Glutamatergic neuron (in vitro differentiated cells): ENCODE measurements at regions not wholly inside any gene's neighbourhood (a gene's known extent, or its start where the extent isn't known, plus 50 kb on each side); places are given as distances from the start of the nearest gene placed in this dataset.
A peak's percentile ranks its signal among the peaks of the same experiment; 100 is the strongest.

Experiments
- DNase-seq: peaks from one replicate; pipeline ENCODE4 v3.0.0; 2022
- H3K27ac Mint-ChIP-seq: one replicate; pipeline ENCODE4 v1.8.0; 2020; ENCODE audit warnings: mild to moderate bottlenecking, mixed read lengths, inconsistent platforms; ENCODE audit not compliant: unreplicated experiment
- H3K27me3 Mint-ChIP-seq: one replicate; pipeline ENCODE4 v1.8.0; 2020; ENCODE audit warnings: mild to moderate bottlenecking, moderate library complexity, mixed read lengths, inconsistent platforms; ENCODE audit not compliant: unreplicated experiment
- H3K36me3 Mint-ChIP-seq: one replicate; pipeline ENCODE4 v1.8.0; 2020; ENCODE audit warnings: mild to moderate bottlenecking, mixed read lengths, inconsistent platforms; ENCODE audit not compliant: unreplicated experiment
- H3K4me1 Mint-ChIP-seq: one replicate; pipeline ENCODE4 v1.8.0; 2020; ENCODE audit warnings: mild to moderate bottlenecking, low read depth, mixed read lengths, inconsistent platforms; ENCODE audit not compliant: unreplicated experiment
- H3K4me3 Mint-ChIP-seq: one replicate; pipeline ENCODE4 v1.8.0; 2020; ENCODE audit warnings: mild to moderate bottlenecking, mixed read lengths, inconsistent platforms; ENCODE audit not compliant: unreplicated experiment
- H3K9me3 Mint-ChIP-seq: one replicate; pipeline ENCODE4 v1.8.0; 2020; ENCODE audit warnings: mild to moderate bottlenecking, moderate library complexity, mixed read lengths, inconsistent platforms; ENCODE audit not compliant: unreplicated experiment
- CTCF ChIP-seq: fragments of 200-600 bp; sonication (generic); IDR thresholded peaks from one replicate; pipeline ENCODE4 v1.5.0; 2021; ENCODE audit not compliant: partially characterized antibody, unreplicated experiment

DNA sequence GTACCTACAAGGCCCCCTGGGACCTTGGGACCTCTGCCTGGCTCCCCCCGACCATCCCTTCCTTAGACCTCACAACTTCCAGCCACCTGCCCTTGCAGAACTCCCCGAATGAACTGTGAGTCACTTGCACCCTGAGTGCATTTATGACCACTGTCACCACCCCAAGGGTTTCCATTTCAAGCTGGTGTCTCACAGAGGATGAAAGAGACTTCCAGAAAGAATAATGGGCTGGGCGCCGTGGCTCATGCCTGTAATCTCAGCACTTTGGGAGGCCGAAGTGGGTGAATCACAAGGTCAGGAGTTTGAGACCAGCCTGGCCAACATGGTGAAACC lies 124.5 kb upstream of the CIBAR2 start:
- Mint-ChIP-seq H3K27ac (no peak overlapping the region), H3K4me1 (peaks cover 23% of the 10 kb centered on the region), H3K4me3 (no peak overlapping the region), H3K27me3 (peaks cover 18% of the 10 kb centered on the region), H3K9me3 (peaks cover 8% of the 10 kb centered on the region), H3K36me3 (no peaks in the 10 kb centered on the region)
- DNase-seq, result no peak
- TF ChIP-seq CTCF, result no peak

GRCh38 chr16:85237817-85238216 lies 125.5 kb upstream of the CIBAR2 start:
- peaks cover 13% of the 10 kb centered on the region for H3K27me3 Mint-ChIP-seq
- no peaks in the 10 kb centered on the region for H3K36me3 Mint-ChIP-seq
- peaks cover 20% of the 10 kb centered on the region for H3K4me1 Mint-ChIP-seq
- H3K27ac Mint-ChIP-seq, result peak overlapping the region; percentile 43
- no peak for DNase-seq
- no peak overlapping the region for H3K4me3 Mint-ChIP-seq
- peaks cover 5% of the 10 kb centered on the region for H3K9me3 Mint-ChIP-seq
- TF ChIP-seq CTCF, result no peak

GRCh38 chr16:85238233-85238647 lies 126.0 kb upstream of the CIBAR2 start:
- Mint-ChIP-seq H3K4me3 (no peak overlapping the region), H3K27me3 (peaks cover 13% of the 10 kb centered on the region), H3K36me3 (no peaks in the 10 kb centered on the region), H3K4me1 (peaks cover 17% of the 10 kb centered on the region), H3K27ac (no peak overlapping the region), H3K9me3 (peaks cover 5% of the 10 kb centered on the region)
- no peak for TF ChIP-seq CTCF
- peak; percentile 64 for DNase-seq

DNA sequence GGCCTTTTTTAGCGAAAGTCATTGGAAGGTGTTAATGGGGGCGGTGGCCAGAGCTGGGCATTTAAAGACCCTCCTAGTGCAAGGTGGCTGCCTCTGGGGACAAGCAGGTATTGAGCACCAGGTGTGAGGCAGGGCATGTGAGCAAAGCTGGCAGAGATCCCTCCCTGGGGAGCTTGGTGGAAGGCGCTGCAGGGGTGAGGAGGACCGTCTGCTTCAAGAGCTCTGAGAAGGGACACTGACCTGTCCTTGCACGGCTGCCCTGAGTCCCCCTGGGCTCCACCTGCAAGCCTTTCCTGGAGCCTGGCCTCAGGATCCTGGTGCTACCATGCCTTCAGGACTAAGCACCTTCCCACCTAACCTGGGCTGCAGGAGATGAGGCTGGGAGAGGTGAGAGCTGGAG lies 127.0 kb upstream of the CIBAR2 start:
- Mint-ChIP-seq H3K4me3 (no peak overlapping the region), H3K9me3 (peaks cover 5% of the 10 kb centered on the region), H3K27me3 (peaks cover 12% of the 10 kb centered on the region), H3K36me3 (no peaks in the 10 kb centered on the region), H3K4me1 (peaks cover 12% of the 10 kb centered on the region), H3K27ac (no peak overlapping the region)
- DNase-seq, result no peak
- TF ChIP-seq CTCF, result no peak

GRCh38 chr16:85239871-85240270 lies 127.6 kb upstream of the CIBAR2 start:
- Mint-ChIP-seq H3K9me3 (peaks cover 5% of the 10 kb centered on the region), H3K27ac (peak overlapping the region; percentile 62), H3K27me3 (peaks cover 10% of the 10 kb centered on the region), H3K36me3 (no peaks in the 10 kb centered on the region), H3K4me1 (peaks cover 10% of the 10 kb centered on the region), H3K4me3 (no peak overlapping the region)
- no peak for DNase-seq
- TF ChIP-seq CTCF, result no peak
